ENCODE measurements at regions not wholly inside any gene's neighbourhood (a gene's known extent, or its start where the extent isn't known, plus 50 kb on each side); places are given as distances from the start of the nearest gene placed in this dataset.

GRCh38 chr7:8829100-8829499 lies 395.7 kb downstream of the NXPH1 start:
- Histone ChIP-seq H3K4me2 (ENCODE audit: low read length) (no peak overlapping the region), H3K27ac (ENCODE audit: low read depth, low read length, poor library complexity, severe bottlenecking) (no peak overlapping the region), H3K9ac (ENCODE audit: low read length) (no peak overlapping the region), H3K36me3 (ENCODE audit: insufficient read depth, low read length) (no peaks in the 10 kb centered on the region), H3K4me3 (ENCODE audit: low read depth, low read length, poor library complexity, severe bottlenecking) (no peak overlapping the region), H3K27me3 (ENCODE audit: insufficient read depth, low read length) (no peaks in the 10 kb centered on the region), H3F3A (ENCODE audit: insufficient read depth, low read length) (no peaks in the 10 kb centered on the region), H2AFZ (ENCODE audit: low read length) (no peak overlapping the region), H4K20me1 (ENCODE audit: insufficient read depth, low read length) (no peaks in the 10 kb centered on the region), H3K9me2 (ENCODE audit: low read depth, low read length) (no peaks in the 10 kb centered on the region), H3K79me2 (ENCODE audit: insufficient read depth, low read length) (no peaks in the 10 kb centered on the region), H3K9me3 (ENCODE audit: low read length) (no peaks in the 10 kb centered on the region), H3K4me1 (ENCODE audit: insufficient read depth, low read length, severe bottlenecking) (no peaks in the 10 kb centered on the region)
- TF ChIP-seq EZH2 (IDR thresholded peaks at IDR 0.05; ENCODE audit: borderline replicate concordance, low read length): no peak
- TF ChIP-seq, protein P1, sequence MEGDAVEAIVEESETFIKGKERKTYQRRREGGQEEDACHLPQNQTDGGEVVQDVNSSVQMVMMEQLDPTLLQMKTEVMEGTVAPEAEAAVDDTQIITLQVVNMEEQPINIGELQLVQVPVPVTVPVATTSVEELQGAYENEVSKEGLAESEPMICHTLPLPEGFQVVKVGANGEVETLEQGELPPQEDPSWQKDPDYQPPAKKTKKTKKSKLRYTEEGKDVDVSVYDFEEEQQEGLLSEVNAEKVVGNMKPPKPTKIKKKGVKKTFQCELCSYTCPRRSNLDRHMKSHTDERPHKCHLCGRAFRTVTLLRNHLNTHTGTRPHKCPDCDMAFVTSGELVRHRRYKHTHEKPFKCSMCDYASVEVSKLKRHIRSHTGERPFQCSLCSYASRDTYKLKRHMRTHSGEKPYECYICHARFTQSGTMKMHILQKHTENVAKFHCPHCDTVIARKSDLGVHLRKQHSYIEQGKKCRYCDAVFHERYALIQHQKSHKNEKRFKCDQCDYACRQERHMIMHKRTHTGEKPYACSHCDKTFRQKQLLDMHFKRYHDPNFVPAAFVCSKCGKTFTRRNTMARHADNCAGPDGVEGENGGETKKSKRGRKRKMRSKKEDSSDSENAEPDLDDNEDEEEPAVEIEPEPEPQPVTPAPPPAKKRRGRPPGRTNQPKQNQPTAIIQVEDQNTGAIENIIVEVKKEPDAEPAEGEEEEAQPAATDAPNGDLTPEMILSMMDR (IDR thresholded peaks at IDR 0.05; ENCODE audit: low read length): no peak

DNA sequence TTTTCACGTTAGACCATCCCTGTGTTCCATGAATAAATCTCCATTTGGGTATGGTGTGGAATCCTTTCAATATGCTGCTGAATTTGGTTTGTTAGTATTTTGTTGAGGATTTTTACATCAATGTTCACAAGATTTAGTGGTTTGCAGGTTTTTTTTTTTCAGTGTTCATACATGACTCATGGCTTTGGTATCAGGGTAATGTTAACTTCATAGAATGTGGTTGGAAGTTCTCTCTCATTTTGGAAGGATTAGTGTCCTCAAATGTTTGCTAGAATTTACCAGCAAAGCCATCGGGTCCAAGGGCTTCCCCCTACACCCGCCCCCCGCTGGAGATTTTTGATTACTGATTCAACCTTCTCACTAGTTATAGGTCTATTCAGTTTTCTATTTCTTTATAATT lies 398.0 kb downstream of the NXPH1 start:
- no peaks in the 10 kb centered on the region for H3K79me2 ChIP-seq (ENCODE audit: insufficient read depth, low read length)
- H2AFZ ChIP-seq (ENCODE audit: low read length): no peak overlapping the region
- no peak overlapping the region for H3K4me3 ChIP-seq (ENCODE audit: low read depth, low read length, poor library complexity, severe bottlenecking)
- H3K9me3 ChIP-seq (ENCODE audit: low read length): no peaks in the 10 kb centered on the region
- no peaks in the 10 kb centered on the region for H4K20me1 ChIP-seq (ENCODE audit: insufficient read depth, low read length)
- no peaks in the 10 kb centered on the region for H3K27me3 ChIP-seq (ENCODE audit: insufficient read depth, low read length)
- no peak overlapping the region for H3K27ac ChIP-seq (ENCODE audit: low read depth, low read length, poor library complexity, severe bottlenecking)
- H3K4me1 ChIP-seq (ENCODE audit: insufficient read depth, low read length, severe bottlenecking): no peaks in the 10 kb centered on the region
- no peaks in the 10 kb centered on the region for H3K9me2 ChIP-seq (ENCODE audit: low read depth, low read length)
- H3K9ac ChIP-seq (ENCODE audit: low read length): no peak overlapping the region
- H3K36me3 ChIP-seq (ENCODE audit: insufficient read depth, low read length): no peaks in the 10 kb centered on the region
- H3F3A ChIP-seq (ENCODE audit: insufficient read depth, low read length): no peaks in the 10 kb centered on the region
- TF ChIP-seq, protein P1 (IDR thresholded peaks at IDR 0.05; ENCODE audit: low read length): no peak
- TF ChIP-seq EZH2 (IDR thresholded peaks at IDR 0.05; ENCODE audit: borderline replicate concordance, low read length): no peak
- no peak overlapping the region for H3K4me2 ChIP-seq (ENCODE audit: low read length)

DNA sequence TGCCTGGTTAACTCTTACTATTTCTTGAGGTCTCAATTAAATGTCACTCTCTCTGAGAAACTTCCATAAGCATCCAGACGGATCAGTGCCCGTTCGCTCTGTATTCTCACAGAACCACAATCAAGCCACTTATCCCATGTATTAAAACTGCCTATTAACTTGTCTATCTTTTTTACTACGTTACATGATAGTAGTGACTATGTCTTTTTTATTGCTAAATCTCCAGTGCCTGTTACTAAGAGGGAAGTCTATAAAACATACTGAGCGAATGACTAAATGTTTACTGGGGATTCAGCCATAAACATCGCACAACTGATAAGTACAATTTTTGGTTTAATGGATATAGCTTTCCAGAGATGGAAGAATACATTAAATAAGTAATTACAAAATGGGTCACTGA lies 399.9 kb downstream of the NXPH1 start:
- H3K4me1 ChIP-seq (ENCODE audit: insufficient read depth, low read length, severe bottlenecking): no peaks in the 10 kb centered on the region
- H3F3A ChIP-seq (ENCODE audit: insufficient read depth, low read length): no peaks in the 10 kb centered on the region
- H3K36me3 ChIP-seq (ENCODE audit: insufficient read depth, low read length): no peaks in the 10 kb centered on the region
- no peaks in the 10 kb centered on the region for H4K20me1 ChIP-seq (ENCODE audit: insufficient read depth, low read length)
- H3K9me2 ChIP-seq (ENCODE audit: low read depth, low read length): no peaks in the 10 kb centered on the region
- H3K9me3 ChIP-seq (ENCODE audit: low read length): no peaks in the 10 kb centered on the region
- H3K27me3 ChIP-seq (ENCODE audit: insufficient read depth, low read length): no peaks in the 10 kb centered on the region
- no peak for TF ChIP-seq EZH2 (IDR thresholded peaks at IDR 0.05; ENCODE audit: borderline replicate concordance, low read length)
- TF ChIP-seq, protein P1 (IDR thresholded peaks at IDR 0.05; ENCODE audit: low read length): no peak
- no peak overlapping the region for H2AFZ ChIP-seq (ENCODE audit: low read length)
- H3K9ac ChIP-seq (ENCODE audit: low read length): no peak overlapping the region
- no peak overlapping the region for H3K4me3 ChIP-seq (ENCODE audit: low read depth, low read length, poor library complexity, severe bottlenecking)
- H3K79me2 ChIP-seq (ENCODE audit: insufficient read depth, low read length): no peaks in the 10 kb centered on the region
- no peak overlapping the region for H3K4me2 ChIP-seq (ENCODE audit: low read length)
- H3K27ac ChIP-seq (ENCODE audit: low read depth, low read length, poor library complexity, severe bottlenecking): no peak overlapping the region

All from OCI-LY1 (cell line).